Kidney (tissue), 13 donors: ENCODE measurements at regions not wholly inside any gene's neighbourhood (a gene's known extent, or its start where the extent isn't known, plus 50 kb on each side); places are given as distances from the start of the nearest gene placed in this dataset.

Source experiments
- DNase-seq, 5 donors: peaks; one replicate each; pipeline ENCODE4 v3.0.0-alpha.2; 2013 to 2020
- FAIRE-seq: peaks from 2 replicates; lab custom pipeline; 2012; peaks lifted over from hg19 to GRCh38; lab: Jason Lieb, UNC
- H3K27ac ChIP-seq, 2 donors: one replicate each; pipeline ENCODE4 v1.7.0; 2013; ENCODE audit warnings: low read depth in 2 of 2, low read length in 2 of 2, inconsistent platforms in 1 of 2
- H3K27me3 ChIP-seq: one replicate; pipeline ENCODE4 v1.7.1; 2013; ENCODE audit warnings: low read length, inconsistent platforms; ENCODE audit not compliant: control insufficient read depth, insufficient read depth
- H3K36me3 ChIP-seq, 3 donors: one replicate each; pipeline versions ENCODE4 v1.7.0 to v1.7.1; 2013; ENCODE audit warnings: low read length in 3 of 3, control low read depth in 1 of 3, inconsistent platforms in 1 of 3; ENCODE audit not compliant: insufficient read depth in 3 of 3, control insufficient read depth in 2 of 3
- H3K4me1 ChIP-seq, 3 donors: one replicate each; pipeline versions ENCODE4 v1.7.0 to v1.7.1; 2013; ENCODE audit warnings: low read length in 3 of 3, inconsistent platforms in 1 of 3, low read depth in 1 of 3; ENCODE audit not compliant: control insufficient read depth in 2 of 3, insufficient read depth in 2 of 3
- H3K4me3 ChIP-seq, 3 donors: one replicate each; pipeline versions ENCODE4 v1.7.0 to v1.8.1; 2013; ENCODE audit warnings: low read length in 3 of 3, control low read depth in 1 of 3, inconsistent platforms in 1 of 3
- H3K9ac ChIP-seq, 3 donors: one replicate each; pipeline versions ENCODE4 v1.7.0 to v1.7.1; 2013; ENCODE audit warnings: low read length in 3 of 3, control low read depth in 1 of 3, inconsistent platforms in 1 of 3
- H3K9me3 ChIP-seq, 3 donors: one replicate each; pipeline versions ENCODE4 v1.7.0 to v1.7.1; 2013; ENCODE audit warnings: low read length in 3 of 3, control low read depth in 1 of 3, inconsistent platforms in 1 of 3; ENCODE audit not compliant: control insufficient read depth in 2 of 3, insufficient read depth in 1 of 3
- CTCF ChIP-seq: IDR thresholded peaks from 3 replicates; pipeline ENCODE4 v1.5.1; 2012; ENCODE audit warnings: mild to moderate bottlenecking, moderate library complexity, borderline replicate concordance; ENCODE audit not compliant: insufficient read depth; ENCODE audit errors: extremely low read depth
- intact Hi-C: fragments of 100-400 bp; cut with DNase I; formaldehyde crosslinking; loops from one replicate; pipeline ENCODE4 v1.11.1; 2022
- donor health status: control.
- donor health status: control.
- donor health status: control.
- donor health status: control.
- donor health status: control.
- donor health status: DM: yes; HTN: yes; CAD: no.
- donor health status: Normal renal cell carcinoma (clear cell type).

- Histone ChIP-seq H3K4me3 (no peak overlapping the region), H3K27me3 (no peaks in the 10 kb centered on the region), H3K4me1 (no peaks in the 10 kb centered on the region), H3K9ac (no peak overlapping the region), H3K36me3 (no peaks in the 10 kb centered on the region), H3K27ac (no peak overlapping the region), H3K9me3 (no peaks in the 10 kb centered on the region)
- intact Hi-C loops: no loop called here
- TF ChIP-seq CTCF: no peak
- FAIRE-seq: no peak
- DNase-seq: no peak
Observed at GRCh38 chrX:95716841-95717240, 967.8 kb upstream of the DIAPH2 start.

- Histone ChIP-seq H3K4me1 (no peaks in the 10 kb centered on the region), H3K27ac (no peak overlapping the region), H3K9me3 (no peaks in the 10 kb centered on the region), H3K4me3 (no peak overlapping the region), H3K27me3 (no peaks in the 10 kb centered on the region), H3K36me3 (no peaks in the 10 kb centered on the region), H3K9ac (no peak overlapping the region)
- FAIRE-seq: no peak
- intact Hi-C loops: no loop called here
- TF ChIP-seq CTCF: no peak
- no peak for DNase-seq
Observed at GRCh38 chrX:95718746-95719145, 965.9 kb upstream of the DIAPH2 start.

GRCh38 chrX:95721011-95721410, 963.6 kb upstream of the DIAPH2 start:
- no peak for TF ChIP-seq CTCF
- intact Hi-C loops: no loop called here
- Histone ChIP-seq H3K9ac (no peak overlapping the region), H3K4me1 (no peaks in the 10 kb centered on the region), H3K27ac (no peak overlapping the region), H3K4me3 (no peak overlapping the region), H3K27me3 (no peaks in the 10 kb centered on the region), H3K9me3 (no peaks in the 10 kb centered on the region), H3K36me3 (no peaks in the 10 kb centered on the region)
- DNase-seq: no peak
- no peak for FAIRE-seq

DNA sequence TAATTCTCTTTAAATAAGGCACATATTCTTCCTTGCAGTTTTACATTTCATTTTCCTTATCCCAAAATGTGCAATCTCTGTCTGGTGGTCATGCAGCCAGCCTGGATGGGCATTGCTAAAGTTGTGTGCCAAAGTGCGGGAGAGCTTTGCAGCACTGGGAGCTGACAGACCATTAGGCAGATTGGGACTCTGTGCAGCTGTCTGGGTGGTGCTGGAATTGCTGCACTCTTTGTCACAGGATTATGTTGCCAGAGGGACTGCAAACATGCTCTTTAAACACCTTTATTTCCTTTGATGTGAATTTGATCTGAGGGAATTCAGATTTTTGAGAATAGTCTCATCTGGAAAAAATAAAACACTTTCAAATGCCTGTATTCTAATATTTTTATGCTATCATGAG, 956.2 kb upstream of the DIAPH2 start:
- H3K27ac ChIP-seq: no peak overlapping the region
- no peaks in the 10 kb centered on the region for H3K4me1 ChIP-seq
- DNase-seq (no peak), FAIRE-seq (no peak)
- H3K36me3 ChIP-seq: no peaks in the 10 kb centered on the region
- intact Hi-C loops: no loop called here
- H3K27me3 ChIP-seq: no peaks in the 10 kb centered on the region
- TF ChIP-seq CTCF: no peak
- no peaks in the 10 kb centered on the region for H3K9me3 ChIP-seq
- no peak overlapping the region for H3K9ac ChIP-seq
- no peak overlapping the region for H3K4me3 ChIP-seq
